Skin epidermis (tissue), 12 donors: ENCODE measurements at regions not wholly inside any gene's neighbourhood (a gene's known extent, or its start where the extent isn't known, plus 50 kb on each side); places are given as distances from the start of the nearest gene placed in this dataset.
"Not testable (repeated sequence)": the region's sequence is repeated elsewhere in the genome, so short reads cannot be mapped to it uniquely, and the experiment has no call there.

ENCODE experiments used
- H3K27ac ChIP-seq, 21 experiments: fragments of 200-600 bp; sonication (generic) in 11 of 21; one replicate each; pipeline ENCODE4 v1.5.0; 2020; ENCODE audit warnings: mild to moderate bottlenecking in 3 of 21, inconsistent platforms in 2 of 21, moderate library complexity in 2 of 21
- H3K4me3 ChIP-seq, 7 experiments: fragments of 200-600 bp; sonication (generic) in 2 of 7; one replicate each; pipeline ENCODE4 v1.5.0; 2020; ENCODE audit warnings: inconsistent platforms in 2 of 7, mild to moderate bottlenecking in 2 of 7, moderate library complexity in 1 of 7

DNA sequence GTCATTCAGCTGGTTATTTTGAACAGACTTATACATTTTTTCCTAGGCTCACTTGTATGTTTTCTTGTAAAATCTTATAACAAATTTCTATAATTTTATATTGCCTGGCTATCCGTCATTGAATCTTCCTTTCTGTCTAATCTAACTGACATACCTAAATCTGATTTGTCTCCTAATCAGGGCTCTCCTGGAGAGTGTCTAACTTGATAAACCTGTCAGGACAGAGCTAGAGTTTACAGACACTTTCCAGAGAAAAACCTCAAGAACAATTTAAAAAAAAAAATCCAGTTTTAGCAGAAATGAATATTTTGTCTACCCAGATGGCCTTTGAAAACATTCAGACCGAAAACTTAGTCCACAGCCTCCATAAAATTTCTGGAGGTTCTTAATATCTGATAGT is 1305.8 kb downstream of the ROBO1 start:
- Histone ChIP-seq H3K4me3 (no peak overlapping the region), H3K27ac (no peak overlapping the region)

DNA sequence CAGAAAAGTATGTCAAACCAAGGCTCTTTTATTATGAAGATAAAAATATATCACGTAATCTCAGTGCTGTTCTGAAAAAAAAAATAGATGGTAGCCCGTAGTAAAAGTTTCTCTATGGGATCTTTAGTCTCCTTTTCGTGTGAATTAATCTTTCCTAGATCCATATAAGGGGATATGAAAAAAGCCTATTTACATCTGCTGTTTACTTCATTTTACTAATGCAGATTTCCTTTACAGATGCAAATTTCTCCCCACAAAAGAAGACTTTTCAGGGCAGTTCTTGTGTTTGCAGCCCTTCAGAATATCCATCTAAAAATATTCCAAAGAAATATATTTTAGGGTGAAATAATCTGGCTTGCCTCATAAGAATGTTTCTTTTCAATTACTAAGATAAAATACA is 1291.7 kb downstream of the ROBO1 start:
- H3K4me3 ChIP-seq: no peak overlapping the region
- no peak overlapping the region for H3K27ac ChIP-seq

DNA sequence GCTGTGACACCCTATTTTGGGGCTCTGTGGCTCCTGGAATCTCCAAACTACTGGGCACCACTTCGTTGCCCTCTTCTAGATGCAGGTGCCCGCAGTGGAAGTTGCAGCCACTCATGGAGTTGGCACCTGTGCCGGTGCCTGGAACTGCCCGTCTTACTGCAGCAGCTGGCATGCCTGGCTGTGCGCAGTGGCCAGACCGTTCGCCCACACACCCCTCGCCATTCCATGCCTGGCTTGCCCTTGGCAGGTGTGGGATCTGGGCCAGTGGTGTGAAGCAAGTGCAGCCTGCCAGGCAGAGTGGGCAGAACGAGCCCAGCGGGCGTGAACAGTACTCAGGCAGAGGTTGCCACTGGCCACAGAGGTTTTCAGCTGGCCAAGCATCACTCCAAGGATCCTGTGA is 1286.7 kb downstream of the ROBO1 start:
- H3K27ac ChIP-seq: no peak overlapping the region
- no peak overlapping the region for H3K4me3 ChIP-seq

DNA sequence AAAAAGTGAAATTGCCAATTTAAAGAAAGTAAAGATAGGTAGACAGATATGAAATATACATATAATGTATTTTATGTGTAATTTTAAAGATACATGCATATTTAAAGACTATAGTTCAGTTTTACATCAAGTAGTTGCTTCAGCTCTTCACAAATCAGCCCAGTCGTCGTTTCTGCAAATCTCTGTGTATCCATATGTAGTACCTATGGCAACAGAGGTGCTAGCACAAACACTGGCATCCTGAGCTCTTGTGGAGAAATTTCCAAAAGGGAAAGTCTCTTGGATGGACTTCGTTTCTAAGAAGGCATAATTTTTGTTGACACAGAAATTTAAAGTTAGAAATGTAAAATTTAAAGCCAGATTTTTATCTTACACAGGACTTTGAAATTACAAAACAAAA is 1284.7 kb downstream of the ROBO1 start:
- H3K27ac ChIP-seq: no peak overlapping the region
- no peak overlapping the region for H3K4me3 ChIP-seq

DNA sequence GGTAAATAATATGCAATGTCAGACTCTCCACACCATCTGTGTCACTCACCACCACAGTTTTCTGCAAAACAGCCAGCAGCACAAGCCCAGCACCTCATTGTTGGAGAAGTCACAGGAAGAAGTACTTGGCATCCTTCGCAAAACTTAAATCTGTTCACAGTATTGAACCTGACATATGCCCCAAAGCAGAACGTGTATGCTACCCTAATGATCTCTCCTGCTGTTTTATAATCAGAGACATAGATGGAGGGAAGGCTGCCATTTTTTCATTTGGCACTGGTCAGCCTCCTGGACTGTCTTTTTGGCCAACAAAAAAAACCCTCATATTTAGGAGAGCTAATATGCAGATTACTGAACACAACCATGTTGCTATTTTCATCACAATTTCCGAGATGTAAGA is 1272.9 kb downstream of the ROBO1 start:
- Histone ChIP-seq H3K27ac (no peak overlapping the region), H3K4me3 (no peak overlapping the region)

DNA sequence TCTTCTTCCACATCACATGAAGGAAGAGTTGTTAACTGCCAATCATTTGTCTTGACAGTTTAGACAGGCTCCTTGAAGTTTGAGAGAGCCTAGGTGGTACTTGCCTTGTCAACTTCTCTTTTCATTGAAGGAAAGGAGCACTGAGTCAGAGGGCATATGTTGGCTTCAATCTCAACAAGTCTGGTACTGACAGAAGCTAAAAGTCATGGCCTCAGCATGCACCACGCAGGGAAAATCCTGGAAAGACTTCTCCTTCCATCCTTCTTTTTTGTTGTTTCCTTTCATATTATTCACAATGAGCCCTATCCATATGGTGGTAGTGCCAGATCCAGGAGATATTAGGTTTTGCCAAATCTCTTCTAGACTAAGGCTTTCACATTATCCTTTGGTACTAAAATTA is 1272.5 kb downstream of the ROBO1 start:
- H3K4me3 ChIP-seq: no peak overlapping the region
- no peak overlapping the region for H3K27ac ChIP-seq

DNA sequence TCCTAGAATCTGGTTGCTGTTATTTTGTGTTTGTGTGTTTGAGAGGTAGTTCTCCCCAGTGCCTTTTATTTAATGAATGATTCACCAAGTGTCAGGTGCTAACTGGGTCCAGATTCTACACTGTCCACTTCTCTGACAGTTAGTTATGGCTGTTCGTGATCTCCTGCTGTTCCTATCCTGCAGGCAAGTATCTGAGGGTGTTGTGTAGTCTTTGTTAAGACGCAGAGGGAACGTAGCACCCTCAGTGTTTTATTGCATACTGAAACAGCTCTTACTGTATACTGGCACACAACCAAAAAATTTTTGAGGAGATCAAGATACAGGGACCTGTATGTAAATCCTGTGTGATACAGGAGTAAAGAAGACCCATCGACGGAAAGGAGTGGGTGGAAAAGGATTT is 1271.3 kb downstream of the ROBO1 start:
- H3K4me3 ChIP-seq: no peak overlapping the region
- no peak overlapping the region for H3K27ac ChIP-seq

DNA sequence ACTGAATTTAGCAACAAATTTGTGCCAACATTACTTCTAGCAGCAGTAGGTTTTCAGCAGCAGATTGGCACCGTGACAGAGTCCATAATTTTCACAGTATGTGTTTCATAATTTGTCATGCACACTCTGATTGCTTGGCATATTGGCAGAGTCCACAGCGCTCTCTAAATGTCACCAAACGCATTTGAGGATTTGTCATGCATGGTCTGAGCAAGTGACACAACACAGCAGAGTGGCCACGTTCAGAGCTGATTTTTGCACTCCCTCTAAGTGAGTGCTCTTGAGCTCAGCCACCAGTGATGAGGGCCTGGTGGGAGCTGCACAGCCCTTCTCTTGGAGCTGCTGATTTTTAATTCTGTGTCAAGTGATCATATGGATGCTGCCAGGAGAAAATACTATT is 1270.8 kb downstream of the ROBO1 start:
- no peak overlapping the region for H3K27ac ChIP-seq
- no peak overlapping the region for H3K4me3 ChIP-seq

DNA sequence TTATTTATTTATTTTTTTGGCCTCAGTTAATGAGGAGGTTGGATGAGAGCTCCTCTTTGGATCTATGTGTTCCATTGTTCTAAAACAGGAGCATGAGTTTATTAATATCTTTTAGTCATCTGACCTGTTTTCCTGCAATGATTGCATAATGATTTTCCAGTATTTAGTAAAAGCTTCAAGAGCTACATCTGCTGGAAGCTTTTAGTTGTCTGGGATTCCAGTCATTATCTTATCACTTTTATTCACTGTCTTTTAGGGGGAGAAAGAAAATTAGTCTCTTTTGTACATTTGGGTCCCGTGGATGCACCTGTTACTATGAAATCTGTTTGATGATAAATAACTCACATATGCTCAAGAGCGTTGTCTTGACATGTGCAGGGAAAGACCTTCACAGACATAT is 1270.0 kb downstream of the ROBO1 start:
- Histone ChIP-seq H3K27ac (no peak overlapping the region), H3K4me3 (no peak overlapping the region)

DNA sequence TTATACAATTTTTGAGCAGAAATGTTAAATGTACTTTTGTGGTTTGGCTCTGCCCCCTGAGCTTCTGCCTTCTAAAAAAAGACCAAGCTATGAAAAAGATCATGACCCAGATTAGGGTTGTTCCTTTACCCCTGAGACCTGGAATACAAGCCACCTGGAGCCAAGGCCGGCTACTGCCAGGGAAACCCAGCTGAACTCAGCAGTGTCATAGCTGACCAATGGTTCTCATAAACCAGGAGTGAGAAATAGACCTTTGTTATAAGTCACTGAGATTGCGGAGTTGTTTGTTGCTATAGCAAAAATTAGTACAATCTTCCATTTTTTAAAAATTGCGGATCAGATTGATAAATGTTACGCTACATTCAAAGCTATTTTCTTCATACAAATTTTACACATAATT is 1261.7 kb downstream of the ROBO1 start:
- Histone ChIP-seq H3K4me3 (no peak overlapping the region), H3K27ac (no peak overlapping the region)

DNA sequence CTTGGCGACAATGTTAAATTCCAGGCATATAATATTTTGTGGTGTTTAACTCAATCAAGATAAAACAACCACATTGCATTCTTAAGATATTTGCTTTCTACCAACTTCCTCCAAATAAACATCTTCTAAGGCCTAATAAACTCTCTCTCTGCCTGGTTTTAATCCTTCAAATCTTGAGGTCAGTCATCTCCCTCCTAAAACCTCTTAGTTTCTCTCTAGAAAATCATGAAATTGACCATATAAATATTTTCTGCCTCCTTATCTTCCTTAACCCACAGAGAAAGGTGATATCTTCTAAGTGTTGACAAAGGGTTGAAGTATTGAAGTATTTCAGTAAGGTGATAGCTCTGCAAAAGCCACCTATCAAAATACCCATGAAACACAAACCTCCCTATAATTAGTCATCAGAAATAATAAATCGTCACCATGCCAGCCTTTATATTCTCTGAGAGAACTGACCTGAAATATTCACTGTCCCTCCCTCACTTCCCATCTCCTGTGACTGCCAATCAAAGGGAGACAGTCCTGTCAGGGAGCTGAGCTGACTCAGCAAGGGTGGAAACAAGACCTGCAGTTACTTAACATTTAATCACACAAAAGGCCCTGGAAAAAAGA is 1261.1 kb downstream of the ROBO1 start:
- Histone ChIP-seq H3K27ac (no peak overlapping the region), H3K4me3 (no peak overlapping the region)

DNA sequence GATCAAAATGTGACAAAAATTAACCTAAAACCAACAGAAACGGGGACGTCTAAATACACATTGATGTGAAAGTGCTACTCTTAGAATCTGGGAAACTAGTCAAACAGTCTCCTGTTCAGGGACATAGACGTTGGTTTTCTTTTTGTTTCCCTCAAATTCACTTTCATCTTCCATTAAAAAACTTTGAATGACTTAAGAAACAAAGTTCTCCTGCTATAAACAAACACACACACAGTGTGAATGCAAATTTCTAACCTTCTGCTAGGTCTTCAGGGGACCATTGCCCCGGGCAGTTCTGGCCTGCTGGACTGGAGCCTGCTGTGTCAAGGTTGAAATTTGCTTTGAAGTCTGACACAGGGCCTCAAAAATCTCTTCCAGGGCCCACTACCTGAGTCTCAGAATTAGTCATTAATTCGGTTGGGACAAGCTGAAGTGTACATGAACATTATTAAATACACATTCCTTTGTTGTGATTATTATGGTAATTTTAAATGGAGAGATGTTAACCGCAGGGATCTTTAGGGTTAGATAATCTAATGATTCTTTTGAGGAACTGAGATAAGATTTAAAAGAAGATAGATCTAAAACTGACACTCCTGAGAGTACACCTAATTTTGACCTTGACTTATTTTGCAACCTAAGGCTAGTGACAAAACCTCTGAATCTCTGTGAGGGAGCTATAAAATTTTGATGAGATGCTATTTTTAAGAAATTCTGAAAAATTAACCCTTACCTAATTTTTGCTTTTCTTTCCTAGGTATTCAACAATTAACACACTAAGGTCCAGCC is 1260.4 kb downstream of the ROBO1 start:
- Histone ChIP-seq H3K4me3 (no peak overlapping the region), H3K27ac (no peak overlapping the region)

DNA sequence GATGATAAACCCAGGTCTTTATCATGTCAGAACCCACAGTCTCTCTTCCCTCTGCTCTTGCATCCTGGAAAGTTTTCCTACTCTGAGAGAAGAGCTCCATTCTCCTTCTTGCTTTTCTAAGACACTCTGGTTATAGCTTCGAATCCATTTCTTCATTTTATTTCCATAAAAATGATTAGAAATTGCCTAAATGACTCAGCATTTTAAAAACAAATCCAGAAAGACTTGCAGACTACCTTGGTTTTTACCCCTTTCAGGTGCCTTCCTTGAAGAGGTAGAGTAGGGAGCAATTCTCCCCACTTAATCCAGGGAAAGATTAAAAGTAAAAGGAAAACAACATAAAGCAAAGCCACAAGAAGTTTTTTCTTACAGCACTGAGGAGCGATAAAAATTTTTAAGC is 1256.0 kb downstream of the ROBO1 start:
- H3K4me3 ChIP-seq: no peak overlapping the region

DNA sequence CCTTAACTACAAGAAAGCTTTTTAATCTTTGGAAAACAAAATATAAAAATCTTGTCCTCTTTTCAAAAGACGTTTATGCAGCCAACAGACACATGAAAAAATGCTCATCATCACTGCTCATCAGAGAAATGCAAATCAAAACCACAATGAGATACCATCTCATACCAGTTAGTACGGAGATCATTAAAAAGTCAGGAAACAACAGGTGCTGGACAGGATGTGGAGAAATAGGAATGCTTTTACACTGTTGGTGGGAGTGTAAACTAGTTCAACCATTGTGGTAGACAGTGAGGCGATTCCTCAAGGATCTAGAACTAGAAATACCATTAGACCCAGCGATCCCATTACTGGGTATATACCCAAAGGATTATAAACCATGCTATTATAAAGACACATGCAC is 1255.0 kb downstream of the ROBO1 start:
- not testable (repeated sequence) for H3K4me3 ChIP-seq, H3K27ac ChIP-seq

More for the DNA sequence above, 1256.0 kb downstream of the ROBO1 start:
- H3K27ac ChIP-seq: no peak overlapping the region

DNA sequence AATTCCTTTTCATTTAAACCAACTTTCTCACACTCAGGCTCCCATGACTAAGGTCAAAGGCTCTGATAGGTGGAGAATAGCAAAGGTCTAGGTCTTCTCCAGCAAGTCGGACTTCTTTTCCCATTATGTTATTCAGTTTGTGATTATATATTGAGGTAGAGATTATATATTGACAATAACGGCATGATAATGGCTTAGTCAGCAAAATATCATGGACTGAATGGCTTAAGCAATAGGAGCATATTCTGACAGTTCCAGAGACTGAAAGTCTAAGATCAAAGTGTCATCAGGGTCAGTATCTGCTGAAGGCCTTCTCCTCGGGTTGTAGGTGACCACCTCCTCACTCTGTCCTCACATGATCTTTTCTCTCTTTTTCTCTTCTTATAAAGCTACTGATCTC is 1251.4 kb downstream of the ROBO1 start:
- Histone ChIP-seq H3K4me3 (no peak overlapping the region), H3K27ac (no peak overlapping the region)

DNA sequence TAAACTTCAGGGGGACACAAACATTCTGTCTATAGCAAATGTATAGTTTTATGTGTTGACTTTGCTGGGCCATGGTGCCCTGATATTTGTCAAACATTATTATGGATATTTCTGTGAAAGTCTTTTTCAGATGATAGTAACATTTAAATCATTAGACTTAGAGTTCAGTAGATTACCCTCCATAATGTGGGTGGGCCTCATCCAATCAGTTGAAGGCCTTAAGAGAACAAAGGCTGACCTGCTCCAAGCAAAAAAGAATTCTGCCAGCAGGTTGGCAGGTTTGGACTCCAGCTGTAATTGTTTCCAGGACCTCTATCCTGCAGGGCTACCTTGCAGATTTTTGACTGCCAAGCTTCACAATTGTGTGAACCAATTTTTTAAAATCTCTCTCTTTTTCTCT is 1250.9 kb downstream of the ROBO1 start:
- Histone ChIP-seq H3K4me3 (no peak overlapping the region), H3K27ac (no peak overlapping the region)

DNA sequence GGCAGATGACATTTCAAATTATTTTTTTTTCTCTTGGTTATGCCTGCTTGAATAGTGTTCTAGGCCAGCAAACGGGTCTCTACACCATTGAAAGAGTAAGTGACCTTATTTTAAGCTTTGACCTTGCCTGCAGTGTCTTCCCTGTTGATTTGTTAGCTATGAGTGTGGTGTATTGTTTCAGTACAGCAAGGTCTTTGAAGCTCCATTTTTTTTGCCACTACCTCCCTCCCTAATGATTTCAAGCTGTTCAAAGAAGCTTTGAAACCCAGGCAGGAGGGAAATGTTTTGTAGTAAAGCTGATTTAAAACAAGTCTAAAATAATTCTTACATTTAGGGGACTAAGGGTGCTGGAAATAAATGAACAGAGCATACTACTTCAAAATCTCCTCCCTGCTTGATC is 1249.8 kb downstream of the ROBO1 start:
- H3K27ac ChIP-seq: no peak overlapping the region
- no peak overlapping the region for H3K4me3 ChIP-seq

DNA sequence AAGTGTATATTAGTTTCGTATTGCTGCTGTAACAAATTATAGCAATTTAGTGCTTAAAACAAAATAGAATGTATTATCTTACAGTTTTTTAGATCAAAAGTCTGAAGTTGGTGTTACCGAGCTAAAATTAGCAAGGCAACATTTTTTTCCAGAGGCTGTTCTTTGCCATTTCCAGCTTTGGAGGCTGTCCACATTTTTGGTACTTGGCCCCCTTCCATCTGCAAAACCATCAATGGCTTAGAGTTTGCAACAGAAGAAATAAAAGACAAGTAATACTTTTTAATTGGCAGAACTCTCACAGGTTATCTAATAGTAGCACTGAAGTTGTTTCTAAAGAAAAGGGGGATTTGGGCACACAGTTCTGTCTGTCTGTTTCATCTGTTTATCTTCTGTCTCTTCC is 1248.5 kb downstream of the ROBO1 start:
- H3K4me3 ChIP-seq: no peak overlapping the region

DNA sequence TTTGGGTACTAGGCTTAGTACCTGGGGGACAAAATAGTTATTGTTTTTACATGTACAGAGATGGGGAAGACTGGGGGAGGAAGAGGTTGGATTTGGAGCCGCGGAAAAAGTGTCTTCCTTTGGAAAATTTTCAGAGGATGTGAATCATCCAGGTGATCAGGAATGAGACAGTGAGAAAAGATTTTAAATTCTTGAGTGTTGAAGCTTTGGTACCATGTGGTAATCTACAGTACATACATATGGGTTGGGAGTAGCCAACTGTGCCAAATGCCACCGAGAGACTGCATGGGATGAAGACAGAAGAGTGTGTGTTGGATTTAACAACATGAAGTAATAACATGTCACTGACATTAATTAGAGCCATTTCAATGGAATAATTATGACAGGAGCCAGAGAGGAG is 1238.2 kb downstream of the ROBO1 start:
- no peak overlapping the region for H3K4me3 ChIP-seq
- H3K27ac ChIP-seq: no peak overlapping the region

More for the DNA sequence above, 1248.5 kb downstream of the ROBO1 start:
- no peak overlapping the region for H3K27ac ChIP-seq

DNA sequence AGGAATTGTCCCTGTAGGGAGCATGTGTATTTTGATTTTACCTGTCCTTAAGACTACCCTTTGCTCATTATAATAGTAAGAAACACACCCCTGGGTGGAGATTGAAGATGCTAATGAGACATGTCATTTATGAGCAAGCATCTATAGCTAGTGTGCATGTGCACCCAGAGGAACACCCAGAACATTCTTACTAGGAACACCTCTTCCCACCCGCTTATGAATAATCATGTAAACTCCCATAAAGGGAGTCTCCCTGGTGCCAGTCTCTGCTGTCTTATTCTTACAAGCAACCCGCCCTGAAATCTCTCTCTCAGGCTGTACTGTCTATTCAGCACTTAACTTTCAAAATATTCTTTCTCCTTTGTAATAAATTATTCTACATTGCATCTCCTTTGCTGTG is 1227.3 kb downstream of the ROBO1 start:
- no peak overlapping the region for H3K27ac ChIP-seq
- H3K4me3 ChIP-seq: no peak overlapping the region

DNA sequence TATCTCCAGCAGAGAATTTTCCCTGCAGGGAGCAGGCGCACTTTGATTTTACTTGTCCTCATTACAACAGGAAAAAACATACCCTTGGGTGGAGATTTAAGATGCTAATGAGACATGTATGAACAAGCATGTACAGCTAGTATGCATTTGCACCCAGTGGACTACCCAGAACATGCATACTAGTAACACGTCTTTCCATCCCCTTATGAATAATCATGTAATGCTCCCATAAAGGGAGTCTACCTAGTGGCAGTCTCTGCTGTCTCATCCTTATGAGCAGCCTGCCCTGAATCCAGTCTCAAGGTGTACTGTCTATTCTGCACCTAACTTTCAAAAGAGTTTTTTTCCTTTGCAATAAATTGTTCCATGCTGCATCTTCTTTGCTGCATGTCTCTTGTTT is 1222.0 kb downstream of the ROBO1 start:
- Histone ChIP-seq H3K27ac (no peak overlapping the region), H3K4me3 (no peak overlapping the region)
